ENCODE measurements at regions not wholly inside any gene's neighbourhood (a gene's known extent, or its start where the extent isn't known, plus 50 kb on each side); places are given as distances from the start of the nearest gene placed in this dataset.
"Not testable (repeated sequence)": the region's sequence is repeated elsewhere in the genome, so short reads cannot be mapped to it uniquely, and the experiment has no call there.

DNA sequence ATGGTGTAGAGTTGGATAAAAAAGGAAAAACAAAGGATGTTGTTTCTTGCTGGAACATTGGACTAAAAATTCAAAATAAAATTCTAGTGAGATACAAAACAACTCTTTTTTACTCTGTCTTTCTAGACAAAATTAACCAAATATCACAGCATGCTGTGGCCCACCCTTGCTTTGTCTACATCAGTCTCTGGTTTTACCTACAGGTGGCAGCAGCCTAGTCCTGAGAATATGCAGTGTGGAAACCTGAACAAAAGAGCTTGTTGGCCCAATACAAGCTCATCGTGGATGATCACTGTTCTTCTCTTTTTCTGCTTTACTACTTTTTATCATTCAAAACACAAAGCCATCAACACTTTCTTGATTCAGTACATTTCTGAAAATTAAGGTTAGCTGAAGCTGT lies 210.4 kb downstream of the CDH19 start:
- TF ChIP-seq, protein P1, sequence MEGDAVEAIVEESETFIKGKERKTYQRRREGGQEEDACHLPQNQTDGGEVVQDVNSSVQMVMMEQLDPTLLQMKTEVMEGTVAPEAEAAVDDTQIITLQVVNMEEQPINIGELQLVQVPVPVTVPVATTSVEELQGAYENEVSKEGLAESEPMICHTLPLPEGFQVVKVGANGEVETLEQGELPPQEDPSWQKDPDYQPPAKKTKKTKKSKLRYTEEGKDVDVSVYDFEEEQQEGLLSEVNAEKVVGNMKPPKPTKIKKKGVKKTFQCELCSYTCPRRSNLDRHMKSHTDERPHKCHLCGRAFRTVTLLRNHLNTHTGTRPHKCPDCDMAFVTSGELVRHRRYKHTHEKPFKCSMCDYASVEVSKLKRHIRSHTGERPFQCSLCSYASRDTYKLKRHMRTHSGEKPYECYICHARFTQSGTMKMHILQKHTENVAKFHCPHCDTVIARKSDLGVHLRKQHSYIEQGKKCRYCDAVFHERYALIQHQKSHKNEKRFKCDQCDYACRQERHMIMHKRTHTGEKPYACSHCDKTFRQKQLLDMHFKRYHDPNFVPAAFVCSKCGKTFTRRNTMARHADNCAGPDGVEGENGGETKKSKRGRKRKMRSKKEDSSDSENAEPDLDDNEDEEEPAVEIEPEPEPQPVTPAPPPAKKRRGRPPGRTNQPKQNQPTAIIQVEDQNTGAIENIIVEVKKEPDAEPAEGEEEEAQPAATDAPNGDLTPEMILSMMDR (IDR thresholded peaks at IDR 0.05; ENCODE audit: low read depth, low read length), result peak; percentile 25
- TF ChIP-seq EZH2phosphoT487 (IDR thresholded peaks at IDR 0.05; ENCODE audit: low read depth), result no peak
- no peaks in the 10 kb centered on the region for H3K4me1 ChIP-seq (ENCODE audit: low read length)
- no peak overlapping the region for H3K4me3 ChIP-seq (ENCODE audit: low read length)
- H3K4me2 ChIP-seq (ENCODE audit: low read length), result no peak overlapping the region
- no peaks in the 10 kb centered on the region for H3K27me3 ChIP-seq (ENCODE audit: low read depth, low read length)
- H3K79me2 ChIP-seq (ENCODE audit: low read length), result no peaks in the 10 kb centered on the region
- H4K20me1 ChIP-seq (ENCODE audit: insufficient read depth, low read length), result no peaks in the 10 kb centered on the region
- no peak overlapping the region for H2AFZ ChIP-seq (ENCODE audit: low read depth, low read length)
- peaks cover 13% of the 10 kb centered on the region for H3K9me3 ChIP-seq (ENCODE audit: insufficient read depth, low read length)
- no peak overlapping the region for H3K9ac ChIP-seq (ENCODE audit: low read length)
- no peak overlapping the region for H3K27ac ChIP-seq (ENCODE audit: low read length)
- no peaks in the 10 kb centered on the region for H3K36me3 ChIP-seq (replicated peaks; ENCODE audit: low read depth, low read length)

DNA sequence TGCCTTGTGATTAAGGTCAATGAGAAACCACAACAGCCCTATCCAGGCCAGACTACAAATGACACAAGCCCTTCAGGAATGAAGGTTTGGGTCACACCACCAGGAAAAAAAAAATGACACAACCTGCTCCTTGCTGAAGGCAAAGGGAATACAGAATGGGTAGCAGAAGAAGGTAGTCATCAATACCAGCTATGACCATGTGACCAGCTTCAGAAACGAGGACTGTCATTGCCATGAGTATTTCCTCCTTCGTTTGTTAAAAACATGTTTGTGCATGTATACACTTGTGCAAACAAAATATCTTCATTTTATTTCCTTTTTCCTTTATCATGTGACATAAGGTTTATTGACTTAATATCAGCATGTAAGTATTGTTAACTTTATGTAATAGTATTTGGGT lies 226.6 kb downstream of the CDH19 start:
- H3K4me2 ChIP-seq (ENCODE audit: low read length), result no peak overlapping the region

DNA sequence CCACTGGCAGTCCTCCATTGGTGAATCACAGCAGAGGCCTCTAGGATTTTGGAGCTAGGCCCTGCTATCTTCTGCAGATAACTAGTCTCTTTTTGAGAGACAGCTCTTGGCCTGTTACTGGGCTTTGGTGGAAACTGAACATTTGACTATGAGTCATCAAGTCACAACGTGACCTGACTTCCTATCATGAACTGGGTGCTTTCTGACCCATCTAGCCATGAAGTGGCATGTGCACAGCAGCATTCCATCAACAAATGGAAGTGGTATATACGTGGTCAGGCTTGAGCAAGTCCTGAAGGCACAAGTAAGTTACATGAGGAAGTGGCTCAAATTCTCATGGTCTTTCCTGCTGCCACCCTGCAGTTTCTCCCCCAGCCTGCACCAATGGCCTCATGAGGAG lies 228.5 kb downstream of the CDH19 start:
- H2AFZ ChIP-seq (ENCODE audit: low read depth, low read length); H3K4me3 ChIP-seq (ENCODE audit: low read length); H3K36me3 ChIP-seq (replicated peaks; ENCODE audit: low read depth, low read length); H3K79me2 ChIP-seq (ENCODE audit: low read length); H3K4me1 ChIP-seq (ENCODE audit: low read length); H3K27ac ChIP-seq (ENCODE audit: low read length); H3K9ac ChIP-seq (ENCODE audit: low read length); H3K27me3 ChIP-seq (ENCODE audit: low read depth, low read length); H4K20me1 ChIP-seq (ENCODE audit: insufficient read depth, low read length); H3K9me3 ChIP-seq (ENCODE audit: insufficient read depth, low read length); H3K4me2 ChIP-seq (ENCODE audit: low read length): not testable (repeated sequence)

More for the DNA sequence above, 226.6 kb downstream of the CDH19 start:
- Histone ChIP-seq H3K9me3 (ENCODE audit: insufficient read depth, low read length) (no peaks in the 10 kb centered on the region), H3K4me1 (ENCODE audit: low read length) (peaks cover 8% of the 10 kb centered on the region), H3K27ac (ENCODE audit: low read length) (no peak overlapping the region), H3K36me3 (replicated peaks; ENCODE audit: low read depth, low read length) (no peaks in the 10 kb centered on the region), H3K9ac (ENCODE audit: low read length) (no peak overlapping the region), H3K27me3 (ENCODE audit: low read depth, low read length) (no peaks in the 10 kb centered on the region), H3K79me2 (ENCODE audit: low read length) (no peaks in the 10 kb centered on the region), H3K4me3 (ENCODE audit: low read length) (no peak overlapping the region), H2AFZ (ENCODE audit: low read depth, low read length) (no peak overlapping the region), H4K20me1 (ENCODE audit: insufficient read depth, low read length) (no peaks in the 10 kb centered on the region)
- TF ChIP-seq EZH2phosphoT487 (IDR thresholded peaks at IDR 0.05; ENCODE audit: low read depth), result no peak
- TF ChIP-seq, protein P1 (IDR thresholded peaks at IDR 0.05; ENCODE audit: low read depth, low read length), result no peak

DNA sequence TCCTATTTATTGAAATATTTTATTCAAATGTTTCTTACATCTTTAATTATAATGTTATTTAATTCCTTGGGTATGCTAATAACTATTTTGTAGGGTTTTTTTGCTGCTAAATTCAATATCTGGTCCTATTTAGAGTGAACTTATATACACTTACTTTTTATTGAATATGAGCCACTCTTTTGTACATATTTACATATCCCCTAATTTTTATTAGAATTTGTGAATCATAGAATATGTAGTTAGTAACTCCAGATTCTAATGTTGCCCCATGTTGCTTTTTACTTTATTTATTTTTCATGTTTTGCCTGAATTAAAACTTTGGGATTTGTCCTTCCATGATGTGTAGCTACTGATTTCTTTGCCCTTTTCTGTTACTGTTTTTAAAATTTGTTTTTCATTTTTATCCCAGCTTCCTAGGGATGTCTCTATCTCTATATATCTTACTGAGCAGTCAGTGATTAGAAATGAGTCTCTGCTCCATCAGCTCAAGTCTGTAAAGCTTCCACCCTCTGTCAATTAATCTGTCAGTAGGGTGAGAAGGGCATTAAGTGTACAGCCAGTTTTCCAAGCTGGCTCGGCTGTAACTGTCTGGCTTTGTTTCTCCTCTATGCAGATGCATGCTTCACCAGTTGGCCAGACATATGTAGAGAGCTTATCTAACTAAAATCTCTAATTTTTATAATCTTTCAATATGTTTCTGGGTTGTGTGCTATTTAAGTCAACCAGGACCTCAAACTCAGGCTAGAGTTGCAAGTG lies 256.9 kb downstream of the CDH19 start:
- no peak overlapping the region for H3K9ac ChIP-seq (ENCODE audit: low read length)
- H3K27ac ChIP-seq (ENCODE audit: low read length), result no peak overlapping the region
- H3K36me3 ChIP-seq (replicated peaks; ENCODE audit: low read depth, low read length), result no peaks in the 10 kb centered on the region
- H3K27me3 ChIP-seq (ENCODE audit: low read depth, low read length), result no peaks in the 10 kb centered on the region
- no peak overlapping the region for H2AFZ ChIP-seq (ENCODE audit: low read depth, low read length)
- no peaks in the 10 kb centered on the region for H4K20me1 ChIP-seq (ENCODE audit: insufficient read depth, low read length)
- H3K9me3 ChIP-seq (ENCODE audit: insufficient read depth, low read length), result no peaks in the 10 kb centered on the region
- no peak overlapping the region for H3K4me3 ChIP-seq (ENCODE audit: low read length)
- H3K4me1 ChIP-seq (ENCODE audit: low read length), result no peaks in the 10 kb centered on the region
- H3K79me2 ChIP-seq (ENCODE audit: low read length), result no peaks in the 10 kb centered on the region
- no peak overlapping the region for H3K4me2 ChIP-seq (ENCODE audit: low read length)
- TF ChIP-seq, protein P1 (IDR thresholded peaks at IDR 0.05; ENCODE audit: low read depth, low read length), result no peak
- TF ChIP-seq EZH2phosphoT487 (IDR thresholded peaks at IDR 0.05; ENCODE audit: low read depth), result no peak

Measured in OCI-LY3 (cell line).